ENCODE measurements at regions not wholly inside any gene's neighbourhood (a gene's known extent, or its start where the extent isn't known, plus 50 kb on each side); places are given as distances from the start of the nearest gene placed in this dataset.

GRCh38 chr3:146884296-146884695 lies 279.1 kb upstream of the PLSCR5 start:
- no peak for TF ChIP-seq CTCF (conservative IDR thresholded peaks at IDR 0.05 in 1 of 2, IDR thresholded peaks at IDR 0.05 in 1 of 2; ENCODE audit: extremely low read depth in 1 of 2, insufficient read depth in 1 of 2, low read depth in 1 of 2, low read length in 2 of 2)
- TF ChIP-seq EZH2 (IDR thresholded peaks at IDR 0.05; ENCODE audit: borderline replicate concordance, low read length), result no peak
